HEK293T (cell line): ENCODE measurements at regions not wholly inside any gene's neighbourhood (a gene's known extent, or its start where the extent isn't known, plus 50 kb on each side); places are given as distances from the start of the nearest gene placed in this dataset.

Experiments used
- BHLHE40 ChIP-seq: fragments of 450-650 bp; IDR thresholded peaks from 2 replicates; pipeline ENCODE4 v1.6.1; 2016; ENCODE audit warnings: mild to moderate bottlenecking, moderate library complexity, borderline replicate concordance
- FOXK2 ChIP-seq: fragments of 450-650 bp; IDR thresholded peaks from 2 replicates; pipeline ENCODE4 v1.6.1; 2016; ENCODE audit warnings: mild to moderate bottlenecking
- FOXM1 ChIP-seq: fragments of 450-650 bp; IDR thresholded peaks from 2 replicates; pipeline ENCODE4 v1.6.1; 2017; ENCODE audit warnings: mild to moderate bottlenecking, borderline replicate concordance
- HDGF ChIP-seq: fragments of 450-650 bp; IDR thresholded peaks from 2 replicates; pipeline ENCODE4 v1.6.1; 2017; ENCODE audit warnings: antibody characterized with exemption, borderline replicate concordance
- SUZ12 ChIP-seq: fragments of 450-650 bp; IDR thresholded peaks from 2 replicates; pipeline ENCODE4 v1.6.1; 2016; ENCODE audit warnings: mild to moderate bottlenecking
- ZNF384 ChIP-seq: fragments of 450-650 bp; IDR thresholded peaks from 2 replicates; pipeline ENCODE4 v1.6.1; 2016

GRCh38 chr5:168092209-168093185, 198.9 kb upstream of the WWC1 start:
- TF ChIP-seq BHLHE40 (no peak), SUZ12 (no peak), HDGF (no peak), ZNF384 (no peak), FOXM1 (no peak), FOXK2 (no peak)
